HG03571 (cell line): ENCODE measurements at regions not wholly inside any gene's neighbourhood (a gene's known extent, or its start where the extent isn't known, plus 50 kb on each side); places are given as distances from the start of the nearest gene placed in this dataset.

Experiments
- ATAC-seq: cut with Tn5 transposase; IDR thresholded peaks from one replicate; pipeline ENCODE4 v1.9.1; 2021; ENCODE audit not compliant: unreplicated experiment

GRCh38 chr12:65651060-65651459 is 173.2 kb upstream of the HMGA2 start:
- ATAC-seq: no peak

- no peak for ATAC-seq
Observed at GRCh38 chr12:65653321-65653720, 171.0 kb upstream of the HMGA2 start.

GRCh38 chr12:65653946-65654629 is 170.2 kb upstream of the HMGA2 start:
- ATAC-seq: no peak

- no peak for ATAC-seq
Observed at GRCh38 chr12:65655074-65655493, 169.2 kb upstream of the HMGA2 start.

GRCh38 chr12:65656156-65656882 is 168.0 kb upstream of the HMGA2 start:
- no peak for ATAC-seq

- ATAC-seq: no peak
Observed at GRCh38 chr12:65656891-65657351, 167.4 kb upstream of the HMGA2 start.

GRCh38 chr12:65657635-65658034 is 166.6 kb upstream of the HMGA2 start:
- ATAC-seq: no peak

GRCh38 chr12:65658360-65658759 is 165.9 kb upstream of the HMGA2 start:
- ATAC-seq: no peak

GRCh38 chr12:65659681-65660080 is 164.6 kb upstream of the HMGA2 start:
- no peak for ATAC-seq

GRCh38 chr12:65660096-65660495 is 164.2 kb upstream of the HMGA2 start:
- ATAC-seq: no peak

- no peak for ATAC-seq
Observed at GRCh38 chr12:65660836-65661235, 163.4 kb upstream of the HMGA2 start.

- ATAC-seq: no peak
Observed at GRCh38 chr12:65662590-65662989, 161.7 kb upstream of the HMGA2 start.

- no peak for ATAC-seq
Observed at GRCh38 chr12:65663097-65663496, 161.2 kb upstream of the HMGA2 start.

GRCh38 chr12:65663648-65664047 is 160.6 kb upstream of the HMGA2 start:
- ATAC-seq: no peak

- no peak for ATAC-seq
Observed at GRCh38 chr12:65664715-65665250, 159.5 kb upstream of the HMGA2 start.

- ATAC-seq: no peak
Observed at GRCh38 chr12:65665817-65666216, 158.5 kb upstream of the HMGA2 start.

- ATAC-seq: no peak
Observed at GRCh38 chr12:65666876-65667275, 157.4 kb upstream of the HMGA2 start.

GRCh38 chr12:65667932-65668331 is 156.4 kb upstream of the HMGA2 start:
- ATAC-seq: no peak

GRCh38 chr12:65668981-65669695 is 155.1 kb upstream of the HMGA2 start:
- no peak for ATAC-seq

- no peak for ATAC-seq
Observed at GRCh38 chr12:65670775-65671174, 153.5 kb upstream of the HMGA2 start.

- ATAC-seq: no peak
Observed at GRCh38 chr12:65672441-65672840, 151.8 kb upstream of the HMGA2 start.
